Keratinocyte (primary cell): ENCODE measurements at regions not wholly inside any gene's neighbourhood (a gene's known extent, or its start where the extent isn't known, plus 50 kb on each side); places are given as distances from the start of the nearest gene placed in this dataset.

ENCODE experiments used
- DNase-seq: peaks from one replicate; pipeline ENCODE4 v3.0.0-alpha.2; 2011; ENCODE audit warnings: low read depth, missing footprints, low spot score
- FAIRE-seq: peaks from 2 replicates; lab custom pipeline; 2011; peaks lifted over from hg19 to GRCh38; lab: Jason Lieb, UNC
- H2AFZ ChIP-seq: 2 replicates; pipeline ENCODE4 v1.6.0; 2012; ENCODE audit warnings: low read length, control low read depth, inconsistent platforms; ENCODE audit not compliant: control insufficient read depth
- H3K27ac ChIP-seq: 2 replicates; pipeline ENCODE4 v1.5.1; 2011; ENCODE audit warnings: low read length; ENCODE audit not compliant: control insufficient read depth, insufficient read depth
- H3K27me3 ChIP-seq: 3 replicates; pipeline ENCODE4 v1.6.0; 2011; ENCODE audit warnings: low read length; ENCODE audit not compliant: control insufficient read depth, insufficient read depth; ENCODE audit errors: extremely low read depth
- H3K36me3 ChIP-seq, 2 experiments: 2 replicates in 1 of 2; 3 replicates in 1 of 2; pipeline ENCODE4 v1.5.1; 2011; ENCODE audit warnings: low read length in 2 of 2, mild to moderate bottlenecking in 1 of 2; ENCODE audit not compliant: control insufficient read depth in 2 of 2, insufficient read depth in 2 of 2; ENCODE audit errors: extremely low read depth in 1 of 2
- H3K4me1 ChIP-seq: 3 replicates; pipeline ENCODE4 v1.5.1; 2011; ENCODE audit warnings: low read length; ENCODE audit not compliant: control insufficient read depth, insufficient read depth; ENCODE audit errors: extremely low read depth
- H3K4me2 ChIP-seq: 3 replicates; pipeline ENCODE4 v1.6.0; 2011; ENCODE audit warnings: low read depth, low read length; ENCODE audit not compliant: control insufficient read depth, insufficient read depth; ENCODE audit errors: extremely low read depth
- H3K4me3 ChIP-seq, 3 experiments: fragments of 200-600 bp in 1 of 3; sonication (generic) in 1 of 3; 2 replicates in 2 of 3; 3 replicates in 1 of 3; pipeline ENCODE4 v1.5.1; 2011 to 2016; ENCODE audit warnings: low read length in 3 of 3, mild to moderate bottlenecking in 3 of 3, control low read depth in 2 of 3, inconsistent platforms in 1 of 3, low read depth in 1 of 3, mixed read lengths in 1 of 3, mixed run types in 1 of 3, moderate library complexity in 1 of 3; ENCODE audit not compliant: control insufficient read depth in 2 of 3, insufficient read depth in 2 of 3; ENCODE audit errors: extremely low read depth in 1 of 3
- H3K79me2 ChIP-seq: 2 replicates; pipeline ENCODE4 v1.6.0; 2012; ENCODE audit warnings: low read length; ENCODE audit not compliant: control insufficient read depth, insufficient read depth
- H3K9ac ChIP-seq: 3 replicates; pipeline ENCODE4 v1.6.0; 2011; ENCODE audit warnings: low read length; ENCODE audit not compliant: control insufficient read depth, insufficient read depth; ENCODE audit errors: extremely low read depth
- H3K9me1 ChIP-seq: 3 replicates; pipeline ENCODE4 v1.6.0; 2011; ENCODE audit warnings: low read length; ENCODE audit not compliant: control insufficient read depth, insufficient read depth; ENCODE audit errors: extremely low read depth
- H3K9me3 ChIP-seq: 2 replicates; pipeline ENCODE4 v1.5.1; 2012; ENCODE audit warnings: low read depth, low read length; ENCODE audit not compliant: control insufficient read depth
- H4K20me1 ChIP-seq: 3 replicates; pipeline ENCODE4 v1.6.0; 2011; ENCODE audit warnings: low read length; ENCODE audit not compliant: control insufficient read depth, insufficient read depth; ENCODE audit errors: extremely low read depth
- CTCF ChIP-seq, 3 experiments: IDR thresholded peaks in 1 of 3; conservative IDR thresholded peaks in 1 of 3; optimal IDR thresholded peaks in 1 of 3; 2 replicates in 2 of 3; 3 replicates in 1 of 3; pipeline versions ENCODE3 to v1.5.1; 2011; ENCODE audit warnings: low read length in 3 of 3, mild to moderate bottlenecking in 3 of 3, moderate library complexity in 2 of 3, control low read depth in 1 of 3, inconsistent platforms in 1 of 3; ENCODE audit not compliant: insufficient read depth in 2 of 3; ENCODE audit errors: extremely low read depth in 1 of 3
- EZH2 ChIP-seq: IDR thresholded peaks from one replicate; pipeline ENCODE4 v1.6.1; 2012; ENCODE audit warnings: inconsistent platforms, mild to moderate bottlenecking, low read length, moderate library complexity
- dilution Hi-C: fragments of 300-500 bp; cut with MboI; formaldehyde crosslinking; loops from one replicate; pipeline ENCODE4 v1.7.0; 2020; ENCODE audit warnings: low sequenced_read_pairs; ENCODE audit not compliant: extremely low pct_ligation_motif_present

- H3K4me3 ChIP-seq: no peak overlapping the region
- H3K36me3 ChIP-seq: no peaks in the 10 kb centered on the region
- no peaks in the 10 kb centered on the region for H3K9me1 ChIP-seq
- FAIRE-seq: no peak
- H3K27ac ChIP-seq: no peak overlapping the region
- no peak overlapping the region for H2AFZ ChIP-seq
- dilution Hi-C loops: no loop called here
- H3K9me3 ChIP-seq: peaks cover 2% of the 10 kb centered on the region
- no peak overlapping the region for H3K9ac ChIP-seq
- DNase-seq: no peak
- H3K27me3 ChIP-seq: no peaks in the 10 kb centered on the region
- H4K20me1 ChIP-seq: no peaks in the 10 kb centered on the region
- H3K4me1 ChIP-seq: no peaks in the 10 kb centered on the region
- TF ChIP-seq CTCF (optimal IDR thresholded peaks at IDR 0.05 in 1 of 3, IDR thresholded peaks at IDR 0.05 in 1 of 3, conservative IDR thresholded peaks at IDR 0.05 in 1 of 3; ENCODE audit: extremely low read depth in 1 of 3, insufficient read depth in 2 of 3, low read length in 3 of 3) (no peak), EZH2 (no peak)
- no peaks in the 10 kb centered on the region for H3K79me2 ChIP-seq
- H3K4me2 ChIP-seq: no peak overlapping the region
Measured at GRCh38 chr13:105692769-105693168, 842.7 kb downstream of the EFNB2 start.

- no peak for TF ChIP-seq EZH2
- no peak for TF ChIP-seq CTCF (optimal IDR thresholded peaks at IDR 0.05 in 1 of 3, IDR thresholded peaks at IDR 0.05 in 1 of 3, conservative IDR thresholded peaks at IDR 0.05 in 1 of 3; ENCODE audit: extremely low read depth in 1 of 3, insufficient read depth in 2 of 3, low read length in 3 of 3)
- DNase-seq: no peak
- no peaks in the 10 kb centered on the region for H4K20me1 ChIP-seq
- H3K9ac ChIP-seq: no peak overlapping the region
- H3K4me1 ChIP-seq: no peaks in the 10 kb centered on the region
- no peaks in the 10 kb centered on the region for H3K27me3 ChIP-seq
- FAIRE-seq: no peak
- H3K9me1 ChIP-seq: no peaks in the 10 kb centered on the region
- no peak overlapping the region for H3K4me2 ChIP-seq
- H3K4me3 ChIP-seq: no peak overlapping the region
- dilution Hi-C loops: no loop called here
- no peak overlapping the region for H3K27ac ChIP-seq
- no peak overlapping the region for H2AFZ ChIP-seq
- no peaks in the 10 kb centered on the region for H3K9me3 ChIP-seq
- no peaks in the 10 kb centered on the region for H3K36me3 ChIP-seq
- no peaks in the 10 kb centered on the region for H3K79me2 ChIP-seq
Measured at GRCh38 chr13:105684216-105684615, 851.2 kb downstream of the EFNB2 start.
